B cell (primary cell): ENCODE measurements at regions not wholly inside any gene's neighbourhood (a gene's known extent, or its start where the extent isn't known, plus 50 kb on each side); places are given as distances from the start of the nearest gene placed in this dataset.

Experiments used
- ATAC-seq: fragments of 200-7000 bp; cut with Tn5 transposase; one replicate; pipeline ENCODE4 v1.10.0; 2021; ENCODE audit warnings: low read depth, mild to moderate bottlenecking, moderate number of reproducible peaks, moderate library complexity
- CTCF ChIA-PET: fragments of 350-600 bp; sonication (Branson Sonifier 250); formaldehyde crosslinking; loops from one replicate; lab custom pipeline; 2021; ENCODE audit warnings: antibody characterized with exemption, inconsistent platforms; lab: Charles Lee
- POLR2A ChIA-PET: fragments of 350-600 bp; sonication (Branson Sonifier 250); formaldehyde crosslinking; loops from one replicate; lab custom pipeline; 2021; ENCODE audit warnings: antibody characterized with exemption; lab: Charles Lee
- DNase-seq: peaks from one replicate; pipeline ENCODE4 v3.0.0; 2013
- H2AFZ ChIP-seq: 2 replicates; pipeline ENCODE4 v1.6.1; 2012; ENCODE audit warnings: mild to moderate bottlenecking, low read depth, low read length; ENCODE audit not compliant: insufficient read depth, poor library complexity, severe bottlenecking
- H3K27ac ChIP-seq, 2 donors: 1 replicate in 1 of 2; 2 replicates in 1 of 2; pipeline ENCODE4 v1.5.1; 2012 to 2013; ENCODE audit warnings: low read length in 2 of 2, mild to moderate bottlenecking in 2 of 2, moderate library complexity in 1 of 2
- H3K27me3 ChIP-seq, 4 experiments: fragments of 200-600 bp in 1 of 4; sonication (generic) in 1 of 4; replicated peaks in 1 of 4; 1 replicate in 2 of 4; 2 replicates in 2 of 4; pipeline versions ENCODE4 v1.6.1 to v1.7.0; 2013 to 2016; ENCODE audit warnings: low read length in 3 of 4, mild to moderate bottlenecking in 2 of 4, mixed read lengths in 1 of 4, moderate library complexity in 1 of 4; ENCODE audit not compliant: insufficient read depth in 4 of 4, control insufficient read depth in 3 of 4; ENCODE audit errors: control extremely low read depth in 1 of 4
- H3K36me3 ChIP-seq, 2 experiments: replicated peaks in 1 of 2; 1 replicate in 1 of 2; 2 replicates in 1 of 2; pipeline versions ENCODE4 v1.6.1 to v1.7.1; 2013; ENCODE audit warnings: low read length in 1 of 2; ENCODE audit not compliant: insufficient read depth in 2 of 2, control insufficient read depth in 1 of 2; ENCODE audit errors: control extremely low read depth in 1 of 2, extremely low read depth in 1 of 2
- H3K4me1 ChIP-seq, 2 donors: fragments of 200-600 bp in 1 of 2; sonication (generic) in 1 of 2; 1 replicate in 1 of 2; 2 replicates in 1 of 2; pipeline versions ENCODE4 v1.5.1 to v1.6.1; 2013 to 2017; ENCODE audit warnings: low read length in 2 of 2; ENCODE audit not compliant: control insufficient read depth in 2 of 2, insufficient read depth in 2 of 2
- H3K4me2 ChIP-seq: replicated peaks from 2 replicates; pipeline ENCODE3; 2012; ENCODE audit warnings: mild to moderate bottlenecking, low read depth, low read length; ENCODE audit not compliant: poor library complexity, severe bottlenecking
- H3K4me3 ChIP-seq, 5 experiments: fragments of 200-600 bp in 1 of 5; sonication (generic) in 1 of 5; 1 replicate in 3 of 5; 2 replicates in 2 of 5; pipeline versions ENCODE4 v1.5.1 to v1.7.0; 2011 to 2016; ENCODE audit warnings: low read length in 4 of 5, mild to moderate bottlenecking in 4 of 5, low read depth in 2 of 5, control low read depth in 1 of 5, moderate library complexity in 1 of 5; ENCODE audit not compliant: insufficient read depth in 1 of 5; ENCODE audit errors: control extremely low read depth in 1 of 5, extremely low read depth in 1 of 5
- H3K79me2 ChIP-seq: fragments of 200-600 bp; sonication (generic); one replicate; pipeline ENCODE4 v1.6.0; 2016; ENCODE audit warnings: low read length; ENCODE audit not compliant: control insufficient read depth, insufficient read depth
- H3K9ac ChIP-seq: fragments of 200-600 bp; sonication (generic); 2 replicates; pipeline ENCODE4 v1.6.1; 2017; ENCODE audit warnings: mild to moderate bottlenecking, low read length, moderate library complexity
- H3K9me3 ChIP-seq, 3 donors: one replicate each; pipeline versions ENCODE4 v1.6.1 to v1.7.1; 2013; ENCODE audit warnings: low read length in 2 of 3; ENCODE audit not compliant: control insufficient read depth in 2 of 3, insufficient read depth in 1 of 3; ENCODE audit errors: control extremely low read depth in 1 of 3
- H4K20me1 ChIP-seq: 2 replicates; pipeline ENCODE4 v1.6.0; 2012; ENCODE audit warnings: mild to moderate bottlenecking, low read length; ENCODE audit not compliant: insufficient read depth, control insufficient read depth, poor library complexity, severe bottlenecking
- H3K27ac Mint-ChIP-seq: one replicate; pipeline ENCODE4 v1.8.0; 2021; ENCODE audit warnings: mixed read lengths
- H3K27me3 Mint-ChIP-seq: one replicate; pipeline ENCODE4 v1.8.0; 2021; ENCODE audit warnings: mixed read lengths
- H3K4me1 Mint-ChIP-seq: one replicate; pipeline ENCODE4 v1.8.0; 2021; ENCODE audit warnings: mixed read lengths
- H3K4me3 Mint-ChIP-seq: one replicate; pipeline ENCODE4 v1.8.0; 2021; ENCODE audit warnings: mixed read lengths
- H3K9me3 Mint-ChIP-seq: one replicate; pipeline ENCODE4 v1.8.0; 2022; ENCODE audit warnings: mixed read lengths; ENCODE audit not compliant: insufficient read depth
- CTCF ChIP-seq: fragments of 200-600 bp; IDR thresholded peaks from one replicate; pipeline ENCODE4 v1.8.0; 2022; ENCODE audit warnings: antibody characterized with exemption, mild to moderate bottlenecking
- EZH2 ChIP-seq: IDR thresholded peaks from 2 replicates; pipeline ENCODE4 v1.6.1; 2012; ENCODE audit warnings: borderline replicate concordance, low read depth, mild to moderate bottlenecking, moderate library complexity, low read length; ENCODE audit not compliant: insufficient read depth, poor library complexity, severe bottlenecking
- whole genome bisulfite sequencing: methylation state at CpG from one replicate; pipeline ENCODE4 v1.1.5; 2013; ENCODE audit warnings: missing lambda C conversion rate; ENCODE audit not compliant: insufficient coverage; 5-methylcytosine and 5-hydroxymethylcytosine counted together
- intact Hi-C: fragments of 100-400 bp; cut with micrococcal nuclease; formaldehyde crosslinking; loops from one replicate; pipeline ENCODE4 v1.10.0; 2022

DNA sequence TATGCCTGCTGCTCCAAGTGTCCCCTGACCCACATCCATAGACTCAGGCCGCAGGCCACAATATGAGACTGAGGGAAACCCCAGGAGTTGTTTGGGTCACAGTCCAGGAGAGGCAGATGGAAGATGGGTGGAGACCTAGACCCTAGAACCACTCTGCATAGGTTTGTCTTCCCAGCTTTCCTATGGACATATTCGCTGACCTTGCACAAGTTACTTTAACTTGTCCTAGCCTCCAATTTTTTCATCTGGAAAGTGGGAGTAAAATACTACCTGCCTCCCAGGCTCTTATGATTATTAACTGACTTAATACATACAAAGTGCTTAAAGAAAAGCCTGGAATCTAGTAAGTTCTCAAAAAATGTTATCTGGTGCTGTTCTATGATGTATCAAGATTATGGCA is 157.1 kb upstream of the IFNG-AS1 start:
- peaks cover 12% of the 10 kb centered on the region for H3K4me1 Mint-ChIP-seq
- H3K79me2 ChIP-seq = no peaks in the 10 kb centered on the region
- intact Hi-C loops = no loop called here
- DNase-seq (no peak), ATAC-seq (no peak)
- H3K9me3 Mint-ChIP-seq = peaks cover 9% of the 10 kb centered on the region
- no peak overlapping the region for H2AFZ ChIP-seq
- no peaks in the 10 kb centered on the region for H4K20me1 ChIP-seq
- H3K27me3 ChIP-seq = no peaks in the 10 kb centered on the region
- no peak overlapping the region for H3K27ac ChIP-seq
- H3K9me3 ChIP-seq = peaks cover 0 to 3% (median 0%) of the 10 kb centered on the region in 3 donors
- H3K4me3 Mint-ChIP-seq = no peak overlapping the region
- H3K27me3 Mint-ChIP-seq = peaks cover 16% of the 10 kb centered on the region
- ChIA-PET POLR2A (no interaction called here), CTCF (no interaction called here)
- no peak overlapping the region for H3K27ac Mint-ChIP-seq
- no CpG with 5 or more reads among the region's 2 CpGs for WGBS
- H3K4me2 ChIP-seq = no peak overlapping the region
- no peak for TF ChIP-seq EZH2
- no peak for TF ChIP-seq CTCF
- H3K4me1 ChIP-seq = no peaks in the 10 kb centered on the region
- H3K4me3 ChIP-seq = no peak overlapping the region
- H3K36me3 ChIP-seq = no peaks in the 10 kb centered on the region
- H3K9ac ChIP-seq = no peak overlapping the region

DNA sequence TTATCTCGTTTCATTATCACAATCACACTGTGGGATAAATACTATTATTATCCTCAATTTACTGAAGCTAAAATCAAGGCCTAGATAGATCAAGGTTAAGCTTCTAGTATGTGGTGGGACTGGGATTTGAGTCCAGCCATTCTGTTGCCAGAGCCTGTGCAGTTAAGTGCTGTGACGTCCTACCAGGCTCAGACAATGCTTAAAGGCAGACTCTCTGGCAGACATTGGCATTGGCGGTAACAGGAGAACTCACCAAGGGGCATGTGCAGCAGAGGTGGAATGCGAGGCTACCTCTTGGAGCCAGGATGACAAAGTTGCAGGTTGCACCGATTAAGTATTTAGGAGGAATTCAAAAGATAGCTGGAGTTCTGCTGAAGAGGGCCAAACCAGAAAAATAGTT is 155.6 kb upstream of the IFNG-AS1 start:
- Mint-ChIP-seq H3K9me3 (peaks cover 15% of the 10 kb centered on the region), H3K4me1 (peaks cover 3% of the 10 kb centered on the region), H3K27ac (no peak overlapping the region), H3K4me3 (no peak overlapping the region), H3K27me3 (peaks cover 17% of the 10 kb centered on the region)
- CTCF ChIA-PET = no interaction called here
- H3K79me2 ChIP-seq = no peaks in the 10 kb centered on the region
- POLR2A ChIA-PET = no interaction called here
- ATAC-seq (no peak), DNase-seq (no peak)
- intact Hi-C loops = no loop called here
- no peaks in the 10 kb centered on the region for H3K36me3 ChIP-seq
- H3K27me3 ChIP-seq = no peaks in the 10 kb centered on the region
- H4K20me1 ChIP-seq = no peaks in the 10 kb centered on the region
- 94% methylated on average over 4 of the region's 5 CpGs for WGBS
- H3K4me3 ChIP-seq = no peak overlapping the region
- TF ChIP-seq CTCF (no peak), EZH2 (no peak)
- no peak overlapping the region for H3K27ac ChIP-seq
- H3K9ac ChIP-seq = no peak overlapping the region
- no peak overlapping the region for H3K4me2 ChIP-seq
- H2AFZ ChIP-seq = no peak overlapping the region
- H3K9me3 ChIP-seq = peaks cover 0 to 6% (median 0%) of the 10 kb centered on the region in 3 donors
- H3K4me1 ChIP-seq = no peaks in the 10 kb centered on the region
